HL-60 (cell line): ENCODE measurements at regions not wholly inside any gene's neighbourhood (a gene's known extent, or its start where the extent isn't known, plus 50 kb on each side); places are given as distances from the start of the nearest gene placed in this dataset.

Experiments used
- CTCF ChIP-seq: IDR thresholded peaks from one replicate; pipeline ENCODE4 v1.5.1; 2011; ENCODE audit warnings: low read length, control low read depth, inconsistent platforms; ENCODE audit not compliant: insufficient read depth
- POLR2AphosphoS5 ChIP-seq: IDR thresholded peaks from 2 replicates; pipeline ENCODE4 v1.6.1; 2012; ENCODE audit warnings: low read depth
- SPI1 ChIP-seq: IDR thresholded peaks from 2 replicates; pipeline ENCODE4 v1.6.1; 2012; ENCODE audit warnings: low read depth, mild to moderate bottlenecking, borderline replicate concordance
- TF ChIP-seq, protein P1 (sequence below): IDR thresholded peaks from 2 replicates; pipeline ENCODE4 v1.6.1; 2012; ENCODE audit warnings: low read depth; ENCODE audit not compliant: insufficient replicate concordance

DNA sequence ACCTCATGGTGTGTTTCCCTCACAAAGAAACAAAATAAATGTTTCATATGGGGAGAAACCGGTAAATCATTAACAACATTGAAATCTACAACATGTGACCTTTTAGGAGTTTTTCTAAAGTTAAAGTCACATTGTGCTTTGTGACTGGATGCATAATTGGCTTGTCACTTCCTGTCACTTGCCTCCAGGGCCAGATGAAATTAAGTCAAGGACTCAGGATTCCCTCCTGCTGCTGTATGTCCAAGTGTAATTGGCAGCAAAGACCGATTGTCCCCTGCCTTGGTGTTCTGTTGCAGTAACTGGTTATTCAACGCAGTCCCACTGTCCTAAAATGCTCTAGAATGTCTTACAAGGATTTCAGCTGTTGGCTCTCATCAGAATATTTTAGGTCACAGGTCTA, 448.2 kb downstream of the LIG4 start:
- TF ChIP-seq CTCF (no peak), POLR2AphosphoS5 (no peak), SPI1 (no peak)
- TF ChIP-seq, protein P1, sequence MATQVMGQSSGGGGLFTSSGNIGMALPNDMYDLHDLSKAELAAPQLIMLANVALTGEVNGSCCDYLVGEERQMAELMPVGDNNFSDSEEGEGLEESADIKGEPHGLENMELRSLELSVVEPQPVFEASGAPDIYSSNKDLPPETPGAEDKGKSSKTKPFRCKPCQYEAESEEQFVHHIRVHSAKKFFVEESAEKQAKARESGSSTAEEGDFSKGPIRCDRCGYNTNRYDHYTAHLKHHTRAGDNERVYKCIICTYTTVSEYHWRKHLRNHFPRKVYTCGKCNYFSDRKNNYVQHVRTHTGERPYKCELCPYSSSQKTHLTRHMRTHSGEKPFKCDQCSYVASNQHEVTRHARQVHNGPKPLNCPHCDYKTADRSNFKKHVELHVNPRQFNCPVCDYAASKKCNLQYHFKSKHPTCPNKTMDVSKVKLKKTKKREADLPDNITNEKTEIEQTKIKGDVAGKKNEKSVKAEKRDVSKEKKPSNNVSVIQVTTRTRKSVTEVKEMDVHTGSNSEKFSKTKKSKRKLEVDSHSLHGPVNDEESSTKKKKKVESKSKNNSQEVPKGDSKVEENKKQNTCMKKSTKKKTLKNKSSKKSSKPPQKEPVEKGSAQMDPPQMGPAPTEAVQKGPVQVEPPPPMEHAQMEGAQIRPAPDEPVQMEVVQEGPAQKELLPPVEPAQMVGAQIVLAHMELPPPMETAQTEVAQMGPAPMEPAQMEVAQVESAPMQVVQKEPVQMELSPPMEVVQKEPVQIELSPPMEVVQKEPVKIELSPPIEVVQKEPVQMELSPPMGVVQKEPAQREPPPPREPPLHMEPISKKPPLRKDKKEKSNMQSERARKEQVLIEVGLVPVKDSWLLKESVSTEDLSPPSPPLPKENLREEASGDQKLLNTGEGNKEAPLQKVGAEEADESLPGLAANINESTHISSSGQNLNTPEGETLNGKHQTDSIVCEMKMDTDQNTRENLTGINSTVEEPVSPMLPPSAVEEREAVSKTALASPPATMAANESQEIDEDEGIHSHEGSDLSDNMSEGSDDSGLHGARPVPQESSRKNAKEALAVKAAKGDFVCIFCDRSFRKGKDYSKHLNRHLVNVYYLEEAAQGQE, result no peak
